ENCODE measurements at regions not wholly inside any gene's neighbourhood (a gene's known extent, or its start where the extent isn't known, plus 50 kb on each side); places are given as distances from the start of the nearest gene placed in this dataset.

GRCh38 chr2:65813631-65814173, 381.3 kb upstream of the SPRED2 start:
- H3K27me3 ChIP-seq, result no peaks in the 10 kb centered on the region
- H3K27ac ChIP-seq, result no peak overlapping the region
- H3K4me1 ChIP-seq, result no peaks in the 10 kb centered on the region
- WGBS, result 88% methylated on average over 2 of the region's 2 CpGs
- DNase-seq (ENCODE audit: low spot score in 2 of 2), result no peak
- H3K36me3 ChIP-seq, result no peaks in the 10 kb centered on the region
- no peak overlapping the region for H3K4me3 ChIP-seq
- TF ChIP-seq EP300 (IDR thresholded peaks at IDR 0.05), result no peak
- no peak for TF ChIP-seq CTCF (IDR thresholded peaks at IDR 0.05)
- no peak for TF ChIP-seq POLR2A (IDR thresholded peaks at IDR 0.05)
- TF ChIP-seq POLR2AphosphoS5 (IDR thresholded peaks at IDR 0.05), result no peak
- no peaks in the 10 kb centered on the region for H3K9me3 ChIP-seq

- WGBS, result 56% methylated on average over 3 of the region's 3 CpGs
- Histone ChIP-seq H3K9me3 (no peaks in the 10 kb centered on the region), H3K4me1 (no peaks in the 10 kb centered on the region), H3K36me3 (no peaks in the 10 kb centered on the region), H3K27me3 (no peaks in the 10 kb centered on the region), H3K4me3 (no peak overlapping the region), H3K27ac (no peak overlapping the region)
- no peak for TF ChIP-seq EP300 (IDR thresholded peaks at IDR 0.05)
- no peak for TF ChIP-seq POLR2A (IDR thresholded peaks at IDR 0.05)
- TF ChIP-seq POLR2AphosphoS5 (IDR thresholded peaks at IDR 0.05), result no peak
- no peak for TF ChIP-seq CTCF (IDR thresholded peaks at IDR 0.05)
- no peak for DNase-seq (ENCODE audit: low spot score in 2 of 2)
Observed at GRCh38 chr2:65812887-65813286, 380.5 kb upstream of the SPRED2 start.

- Histone ChIP-seq H3K9me3 (no peaks in the 10 kb centered on the region), H3K4me1 (no peaks in the 10 kb centered on the region), H3K27me3 (no peaks in the 10 kb centered on the region), H3K27ac (no peak overlapping the region), H3K36me3 (no peaks in the 10 kb centered on the region), H3K4me3 (no peak overlapping the region)
- no peak for DNase-seq (ENCODE audit: low spot score in 2 of 2)
- TF ChIP-seq POLR2AphosphoS5 (IDR thresholded peaks at IDR 0.05), result no peak
- TF ChIP-seq EP300 (IDR thresholded peaks at IDR 0.05), result no peak
- no peak for TF ChIP-seq CTCF (IDR thresholded peaks at IDR 0.05)
- no peak for TF ChIP-seq POLR2A (IDR thresholded peaks at IDR 0.05)
- 77% methylated on average over 4 of the region's 4 CpGs for WGBS
Observed at GRCh38 chr2:65807942-65808341, 375.5 kb upstream of the SPRED2 start.

- WGBS, result 97% methylated on average over 3 of the region's 3 CpGs
- TF ChIP-seq EP300 (IDR thresholded peaks at IDR 0.05) (no peak), POLR2AphosphoS5 (IDR thresholded peaks at IDR 0.05) (no peak)
- Histone ChIP-seq H3K27ac (no peak overlapping the region), H3K36me3 (no peaks in the 10 kb centered on the region), H3K27me3 (no peaks in the 10 kb centered on the region), H3K9me3 (no peaks in the 10 kb centered on the region), H3K4me3 (no peak overlapping the region), H3K4me1 (no peaks in the 10 kb centered on the region)
- no peak for DNase-seq (ENCODE audit: low spot score in 2 of 2)
Observed at GRCh38 chr2:65804777-65805176, 372.4 kb upstream of the SPRED2 start.

GRCh38 chr2:65802298-65802942, 370.0 kb upstream of the SPRED2 start:
- DNase-seq (ENCODE audit: low spot score in 2 of 2), result no peak
- TF ChIP-seq POLR2A (IDR thresholded peaks at IDR 0.05) (no peak), CTCF (IDR thresholded peaks at IDR 0.05) (no peak), POLR2AphosphoS5 (IDR thresholded peaks at IDR 0.05) (no peak), EP300 (IDR thresholded peaks at IDR 0.05) (no peak)
- Histone ChIP-seq H3K4me1 (no peaks in the 10 kb centered on the region), H3K9me3 (no peaks in the 10 kb centered on the region), H3K27ac (no peak overlapping the region), H3K4me3 (no peak overlapping the region), H3K27me3 (no peaks in the 10 kb centered on the region), H3K36me3 (no peaks in the 10 kb centered on the region)
- WGBS, result 83% methylated on average over 6 of the region's 6 CpGs

Data from suprapubic skin (tissue), 4 donors.